ENCODE measurements at regions not wholly inside any gene's neighbourhood (a gene's known extent, or its start where the extent isn't known, plus 50 kb on each side); places are given as distances from the start of the nearest gene placed in this dataset.
"Not testable (repeated sequence)": the region's sequence is repeated elsewhere in the genome, so short reads cannot be mapped to it uniquely, and the experiment has no call there.

GRCh38 chr3:194959666-194960065 lies 274.0 kb downstream of the FAM43A start:
- TF ChIP-seq BHLHE40 (IDR thresholded peaks at IDR 0.05; ENCODE audit: borderline replicate concordance); PKNOX1 (IDR thresholded peaks at IDR 0.05); FOXA1 (IDR thresholded peaks at IDR 0.05): not testable (repeated sequence)
